H1 (cell line): ENCODE measurements at regions not wholly inside any gene's neighbourhood (a gene's known extent, or its start where the extent isn't known, plus 50 kb on each side); places are given as distances from the start of the nearest gene placed in this dataset.

ENCODE experiments used
- CTCF ChIA-PET: fragments of 300-600 bp; sonication (Branson Sonifier 250); formaldehyde crosslinking; loops from one replicate; lab custom pipeline; 2021; ENCODE audit not compliant: partially characterized antibody; lab: Charles Lee
- POLR2A ChIA-PET: fragments of 300-600 bp; sonication (Branson Sonifier 250); formaldehyde crosslinking; loops from one replicate; lab custom pipeline; 2021; ENCODE audit warnings: inconsistent platforms; ENCODE audit not compliant: partially characterized antibody; lab: Charles Lee
- DNase-seq, 2 experiments: peaks; one replicate each; pipeline versions ENCODE4 v3.0.0 to v3.0.0-alpha.2; 2010 to 2022; ENCODE audit warnings: low spot score in 2 of 2, low read depth in 1 of 2, mixed read lengths in 1 of 2
- FAIRE-seq: peaks from 2 replicates; lab custom pipeline; 2011; peaks lifted over from hg19 to GRCh38; lab: Jason Lieb, UNC
- H2AFZ ChIP-seq: 2 replicates; pipeline ENCODE4 v1.8.1; 2012; ENCODE audit warnings: low read length, inconsistent platforms
- H2AK5ac ChIP-seq: 2 replicates; pipeline ENCODE4 v1.6.1; 2013; ENCODE audit warnings: low read depth, low read length
- H2BK120ac ChIP-seq: replicated peaks from 2 replicates; pipeline ENCODE3; 2013; ENCODE audit warnings: low read depth, low read length, inconsistent platforms
- H2BK12ac ChIP-seq: 2 replicates; pipeline ENCODE4 v1.6.1; 2013; ENCODE audit warnings: low read depth, low read length
- H2BK15ac ChIP-seq: 2 replicates; pipeline ENCODE4 v1.6.1; 2013; ENCODE audit warnings: low read length
- H2BK20ac ChIP-seq: 2 replicates; pipeline ENCODE4 v1.6.1; 2013; ENCODE audit warnings: low read length
- H2BK5ac ChIP-seq: 2 replicates; pipeline ENCODE4 v1.6.1; 2013; ENCODE audit warnings: low read depth, low read length
- H3K14ac ChIP-seq: 2 replicates; pipeline ENCODE4 v1.6.1; 2013; ENCODE audit warnings: inconsistent platforms; ENCODE audit not compliant: insufficient read length
- H3K18ac ChIP-seq: 2 replicates; pipeline ENCODE4 v1.6.1; 2013; ENCODE audit warnings: low read length; ENCODE audit errors: extremely low read depth
- H3K23ac ChIP-seq: 2 replicates; pipeline ENCODE4 v1.6.1; 2013; ENCODE audit warnings: inconsistent platforms; ENCODE audit not compliant: insufficient read length
- H3K23me2 ChIP-seq: 2 replicates; pipeline ENCODE4 v1.6.1; 2013; ENCODE audit warnings: low read depth, low read length
- H3K27ac ChIP-seq: 2 replicates; pipeline ENCODE4 v1.6.1; 2011; ENCODE audit warnings: low read depth, low read length, inconsistent platforms
- H3K27me3 ChIP-seq, 4 experiments: replicated peaks in 1 of 4; 1 replicate in 1 of 4; 2 replicates in 3 of 4; pipeline versions ENCODE4 v1.6.1 to v1.8.1; 2011 to 2013; ENCODE audit warnings: low read length in 3 of 4, mild to moderate bottlenecking in 3 of 4, inconsistent platforms in 2 of 4, mixed read lengths in 2 of 4, moderate library complexity in 1 of 4; ENCODE audit not compliant: control insufficient read depth in 3 of 4, insufficient read depth in 3 of 4; ENCODE audit errors: extremely low read depth in 1 of 4
- H3K36me3 ChIP-seq, 4 experiments: 2 replicates each; pipeline versions ENCODE4 v1.6.1 to v1.8.1; 2011 to 2013; ENCODE audit warnings: mild to moderate bottlenecking in 4 of 4, low read length in 3 of 4, moderate library complexity in 2 of 4, control low read depth in 1 of 4, inconsistent platforms in 1 of 4; ENCODE audit not compliant: insufficient read depth in 4 of 4, control insufficient read depth in 2 of 4
- H3K4ac ChIP-seq: replicated peaks from 2 replicates; pipeline ENCODE3; 2013; ENCODE audit warnings: low read length, low read depth, mixed read lengths, inconsistent platforms; ENCODE audit not compliant: insufficient read length
- H3K4me1 ChIP-seq, 4 experiments: replicated peaks in 1 of 4; 1 replicate in 1 of 4; 2 replicates in 3 of 4; pipeline versions ENCODE4 v1.6.1 to v1.8.1; 2011 to 2013; ENCODE audit warnings: low read length in 3 of 4, inconsistent platforms in 2 of 4, mixed read lengths in 1 of 4; ENCODE audit not compliant: insufficient read depth in 4 of 4, control insufficient read depth in 3 of 4
- H3K4me2 ChIP-seq, 2 experiments: 2 replicates each; pipeline versions ENCODE4 v1.6.1 to v1.8.1; 2011 to 2013; ENCODE audit warnings: low read depth in 2 of 2, low read length in 2 of 2, control low read depth in 1 of 2, inconsistent platforms in 1 of 2, mild to moderate bottlenecking in 1 of 2; ENCODE audit not compliant: insufficient read depth in 1 of 2
- H3K4me3 ChIP-seq, 4 experiments: fragments of 200-600, 300-600 bp in 1 of 4; sonication (generic), shearing (Covaris generic), sonication (Bioruptor Twin) in 1 of 4; 2 replicates each; pipeline versions ENCODE4 v1.5.1 to v1.8.1; 2011 to 2016; ENCODE audit warnings: low read length in 4 of 4, low read depth in 3 of 4, control low read depth in 2 of 4, inconsistent platforms in 2 of 4, mild to moderate bottlenecking in 2 of 4, mixed read lengths in 1 of 4, moderate library complexity in 1 of 4; ENCODE audit not compliant: insufficient read depth in 2 of 4; ENCODE audit errors: extremely low read depth in 1 of 4
- H3K56ac ChIP-seq: replicated peaks from 2 replicates; pipeline ENCODE3; 2013; ENCODE audit warnings: low read depth, mild to moderate bottlenecking, mixed read lengths, low read length, inconsistent platforms; ENCODE audit not compliant: insufficient read length
- H3K79me1 ChIP-seq: 2 replicates; pipeline ENCODE4 v1.6.1; 2013; ENCODE audit warnings: low read depth, low read length, control low read depth
- H3K79me2 ChIP-seq, 2 experiments: 2 replicates each; pipeline versions ENCODE4 v1.6.1 to v1.8.1; 2012 to 2013; ENCODE audit warnings: low read length in 2 of 2, mild to moderate bottlenecking in 2 of 2, inconsistent platforms in 1 of 2; ENCODE audit not compliant: insufficient read depth in 2 of 2, control insufficient read depth in 1 of 2
- H3K9ac ChIP-seq, 4 experiments: replicated peaks in 1 of 4; 1 replicate in 1 of 4; 2 replicates in 3 of 4; pipeline versions ENCODE4 v1.6.1 to v1.8.1; 2011 to 2013; ENCODE audit warnings: low read depth in 3 of 4, low read length in 3 of 4, control low read depth in 2 of 4, mild to moderate bottlenecking in 2 of 4, moderate library complexity in 2 of 4, inconsistent platforms in 1 of 4; ENCODE audit errors: extremely low read depth in 1 of 4
- H3K9me3 ChIP-seq, 2 experiments: 2 replicates each; pipeline versions ENCODE4 v1.6.1 to v1.8.1; 2012 to 2013; ENCODE audit warnings: mild to moderate bottlenecking in 2 of 2, moderate library complexity in 2 of 2, control low read depth in 1 of 2, inconsistent platforms in 1 of 2, low read depth in 1 of 2, low read length in 1 of 2, mixed read lengths in 1 of 2; ENCODE audit not compliant: insufficient read depth in 2 of 2
- H4K20me1 ChIP-seq, 2 experiments: replicated peaks in 1 of 2; 2 replicates each; pipeline versions ENCODE3 to v1.8.1; 2011 to 2013; ENCODE audit warnings: inconsistent platforms in 2 of 2, low read length in 2 of 2, mild to moderate bottlenecking in 1 of 2; ENCODE audit not compliant: insufficient read depth in 2 of 2, control insufficient read depth in 1 of 2
- H4K5ac ChIP-seq: 2 replicates; pipeline ENCODE4 v1.6.1; 2013; ENCODE audit warnings: low read length, low read depth, mixed read lengths, inconsistent platforms; ENCODE audit not compliant: insufficient read length
- H4K8ac ChIP-seq: 2 replicates; pipeline ENCODE4 v1.8.0; 2013; ENCODE audit warnings: mild to moderate bottlenecking, moderate library complexity, low read length, inconsistent platforms; ENCODE audit not compliant: insufficient read depth; ENCODE audit errors: extremely low read depth
- H4K91ac ChIP-seq: replicated peaks from 2 replicates; pipeline ENCODE3; 2013; ENCODE audit warnings: low read length, mixed read lengths, inconsistent platforms; ENCODE audit not compliant: insufficient read length
- CREB1 ChIP-seq: IDR thresholded peaks from 2 replicates; pipeline ENCODE4 v1.6.1; 2012; ENCODE audit warnings: inconsistent platforms
- SAP30 ChIP-seq: fragments of 300-600 bp; sonication (generic); IDR thresholded peaks from 2 replicates; pipeline ENCODE4 v1.7.1; 2012; ENCODE audit warnings: low read length, moderate library complexity, mild to moderate bottlenecking, inconsistent platforms; ENCODE audit not compliant: insufficient read depth, insufficient replicate concordance
- WGBS, 2 experiments: shearing (Covaris generic) in 1 of 2; methylation state at CpG; one replicate each; pipeline versions ENCODE4 v1.1.6 to v1.1.7; 2013 to 2015; ENCODE audit warnings: low lambda C conversion rate in 2 of 2, mixed read lengths in 2 of 2, inconsistent platforms in 1 of 2, low coverage in 1 of 2, missing lambda C conversion rate in 1 of 2; ENCODE audit not compliant: insufficient replicate concordance in 2 of 2, insufficient coverage in 1 of 2, insufficient read length in 1 of 2; ENCODE audit errors: extremely low coverage in 1 of 2, missing lambda C conversion rate in 1 of 2; 5-methylcytosine and 5-hydroxymethylcytosine counted together
- TF ChIP-seq, protein P1 (sequence below): IDR thresholded peaks from 2 replicates; pipeline ENCODE4 v1.6.1; 2012; ENCODE audit warnings: inconsistent platforms

DNA sequence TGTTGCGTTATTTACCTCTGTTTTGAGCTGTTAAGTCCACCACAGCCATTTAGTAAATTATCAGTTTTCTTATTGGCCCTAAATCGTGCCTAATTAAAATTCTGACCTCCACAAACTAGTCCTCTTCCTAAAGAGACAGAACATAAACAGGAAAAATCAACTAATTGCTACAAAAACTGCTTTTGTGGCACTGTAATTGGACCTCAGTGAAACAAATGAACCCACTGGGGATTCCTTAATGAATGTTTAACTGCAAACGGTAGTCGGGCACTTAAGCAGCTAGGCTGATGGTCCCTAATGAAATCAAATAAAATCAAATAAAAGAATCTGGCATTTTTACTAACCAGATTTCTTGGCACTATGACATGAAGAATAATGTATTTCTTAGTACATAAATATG lies 513.4 kb upstream of the SLC35B3 start:
- no peak overlapping the region for H4K5ac ChIP-seq
- no peak overlapping the region for H3K4me3 ChIP-seq
- H2BK120ac ChIP-seq = no peak overlapping the region
- WGBS, 2 experiments = 89% methylated on average over 4 of the region's 4 CpGs; no CpG with 5 or more reads in 1 of the 2 experiments
- H3K79me2 ChIP-seq = no peaks in the 10 kb centered on the region
- no peaks in the 10 kb centered on the region for H3K23me2 ChIP-seq
- DNase-seq = no peak
- H2AK5ac ChIP-seq = no peak overlapping the region
- H3K14ac ChIP-seq = no peak overlapping the region
- H2BK15ac ChIP-seq = no peak overlapping the region
- no peak overlapping the region for H3K56ac ChIP-seq
- no peak for FAIRE-seq
- CTCF ChIA-PET = no interaction called here
- TF ChIP-seq CREB1 (no peak), SAP30 (no peak)
- TF ChIP-seq, protein P1, sequence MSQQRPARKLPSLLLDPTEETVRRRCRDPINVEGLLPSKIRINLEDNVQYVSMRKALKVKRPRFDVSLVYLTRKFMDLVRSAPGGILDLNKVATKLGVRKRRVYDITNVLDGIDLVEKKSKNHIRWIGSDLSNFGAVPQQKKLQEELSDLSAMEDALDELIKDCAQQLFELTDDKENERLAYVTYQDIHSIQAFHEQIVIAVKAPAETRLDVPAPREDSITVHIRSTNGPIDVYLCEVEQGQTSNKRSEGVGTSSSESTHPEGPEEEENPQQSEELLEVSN = no peak
- TF ChIP-seq, all 59 proteins: peak for 0
- Histone ChIP-seq H2BK12ac (no peak overlapping the region), H3K9ac (no peak overlapping the region), H2BK20ac (no peak overlapping the region), H3K4me1 (no peaks in the 10 kb centered on the region), H3K23ac (no peak overlapping the region), H4K91ac (no peak overlapping the region), H3K9me3 (no peaks in the 10 kb centered on the region), H3K4me2 (no peak overlapping the region), H4K8ac (no peak overlapping the region), H3K27me3 (no peaks in the 10 kb centered on the region), H3K18ac (no peak overlapping the region), H2AFZ (no peak overlapping the region), H2BK5ac (no peak overlapping the region), H3K4ac (no peak overlapping the region), H3K36me3 (no peaks in the 10 kb centered on the region), H4K20me1 (no peaks in the 10 kb centered on the region), H3K27ac (no peak overlapping the region), H3K79me1 (no peaks in the 10 kb centered on the region)
- POLR2A ChIA-PET = no interaction called here
